Body of pancreas (tissue), 4 donors: ENCODE measurements at regions not wholly inside any gene's neighbourhood (a gene's known extent, or its start where the extent isn't known, plus 50 kb on each side); places are given as distances from the start of the nearest gene placed in this dataset.

ENCODE experiments used
- POLR2A ChIP-seq, 3 donors: fragments of 450-650 bp; IDR thresholded peaks; one replicate each; pipeline ENCODE4 v1.6.1; 2016; ENCODE audit warnings: antibody characterized with exemption in 3 of 3, mild to moderate bottlenecking in 2 of 3
- TF ChIP-seq, protein P1 (sequence below), 7 experiments: fragments of 450-650 bp in 4 of 7; fragments of 200-600 bp in 3 of 7; sonication (generic) in 3 of 7; IDR thresholded peaks; one replicate each; pipeline ENCODE4 v1.5.1; 2016 to 2019; ENCODE audit warnings: antibody characterized with exemption in 7 of 7

GRCh38 chr18:27577265-27577664 lies 392.2 kb upstream of the CHST9 start:
- TF ChIP-seq, protein P1, sequence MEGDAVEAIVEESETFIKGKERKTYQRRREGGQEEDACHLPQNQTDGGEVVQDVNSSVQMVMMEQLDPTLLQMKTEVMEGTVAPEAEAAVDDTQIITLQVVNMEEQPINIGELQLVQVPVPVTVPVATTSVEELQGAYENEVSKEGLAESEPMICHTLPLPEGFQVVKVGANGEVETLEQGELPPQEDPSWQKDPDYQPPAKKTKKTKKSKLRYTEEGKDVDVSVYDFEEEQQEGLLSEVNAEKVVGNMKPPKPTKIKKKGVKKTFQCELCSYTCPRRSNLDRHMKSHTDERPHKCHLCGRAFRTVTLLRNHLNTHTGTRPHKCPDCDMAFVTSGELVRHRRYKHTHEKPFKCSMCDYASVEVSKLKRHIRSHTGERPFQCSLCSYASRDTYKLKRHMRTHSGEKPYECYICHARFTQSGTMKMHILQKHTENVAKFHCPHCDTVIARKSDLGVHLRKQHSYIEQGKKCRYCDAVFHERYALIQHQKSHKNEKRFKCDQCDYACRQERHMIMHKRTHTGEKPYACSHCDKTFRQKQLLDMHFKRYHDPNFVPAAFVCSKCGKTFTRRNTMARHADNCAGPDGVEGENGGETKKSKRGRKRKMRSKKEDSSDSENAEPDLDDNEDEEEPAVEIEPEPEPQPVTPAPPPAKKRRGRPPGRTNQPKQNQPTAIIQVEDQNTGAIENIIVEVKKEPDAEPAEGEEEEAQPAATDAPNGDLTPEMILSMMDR (IDR thresholded peaks at IDR 0.05): no peak
- no peak for TF ChIP-seq POLR2A (IDR thresholded peaks at IDR 0.05)
